ENCODE measurements at regions not wholly inside any gene's neighbourhood (a gene's known extent, or its start where the extent isn't known, plus 50 kb on each side); places are given as distances from the start of the nearest gene placed in this dataset.

GRCh38 chr4:127165971-127166370, 466.8 kb upstream of the INTU start:
- in situ Hi-C loops (cut with HindIII; ENCODE audit: low pct_ligation_motif_present, low sequenced_read_pairs), result no loop called here

GRCh38 chr4:127174201-127174600, 458.6 kb upstream of the INTU start:
- Histone ChIP-seq H3K27ac (no peak overlapping the region), H3K36me3 (replicated peaks) (no peaks in the 10 kb centered on the region), H3K4me3 (ENCODE audit: low read depth, low read length) (no peak overlapping the region), H3K27me3 (replicated peaks) (no peaks in the 10 kb centered on the region)
- TF ChIP-seq CTCF (IDR thresholded peaks at IDR 0.05; ENCODE audit: low read depth, low read length, missing control alignments), result no peak
- in situ Hi-C loops (cut with HindIII; ENCODE audit: low pct_ligation_motif_present, low sequenced_read_pairs), result no loop called here
- DNase-seq, result no peak

More at GRCh38 chr4:127165971-127166370, 466.8 kb upstream of the INTU start:
- H3K27me3 ChIP-seq (replicated peaks), result no peaks in the 10 kb centered on the region
- no peak for TF ChIP-seq CTCF (IDR thresholded peaks at IDR 0.05; ENCODE audit: low read depth, low read length, missing control alignments)
- H3K36me3 ChIP-seq (replicated peaks), result no peaks in the 10 kb centered on the region
- H3K27ac ChIP-seq, result no peak overlapping the region
- no peak overlapping the region for H3K4me3 ChIP-seq (ENCODE audit: low read depth, low read length)
- DNase-seq, result no peak

- no peaks in the 10 kb centered on the region for H3K36me3 ChIP-seq (replicated peaks)
- no peak overlapping the region for H3K4me3 ChIP-seq (ENCODE audit: low read depth, low read length)
- H3K27ac ChIP-seq, result no peak overlapping the region
- in situ Hi-C loops (cut with HindIII; ENCODE audit: low pct_ligation_motif_present, low sequenced_read_pairs), result no loop called here
- TF ChIP-seq CTCF (IDR thresholded peaks at IDR 0.05; ENCODE audit: low read depth, low read length, missing control alignments), result no peak
- no peaks in the 10 kb centered on the region for H3K27me3 ChIP-seq (replicated peaks)
- DNase-seq, result no peak
These were observed 458.1 kb upstream of the INTU start for GRCh38 chr4:127174616-127175015.

- DNase-seq, result no peak
- Histone ChIP-seq H3K27me3 (replicated peaks) (no peaks in the 10 kb centered on the region), H3K36me3 (replicated peaks) (no peaks in the 10 kb centered on the region), H3K4me3 (ENCODE audit: low read depth, low read length) (no peak overlapping the region), H3K27ac (no peak overlapping the region)
- no peak for TF ChIP-seq CTCF (IDR thresholded peaks at IDR 0.05; ENCODE audit: low read depth, low read length, missing control alignments)
- in situ Hi-C loops (cut with HindIII; ENCODE audit: low pct_ligation_motif_present, low sequenced_read_pairs), result no loop called here
These were observed 453.3 kb upstream of the INTU start for GRCh38 chr4:127179256-127180087.

GRCh38 chr4:127181001-127181400, 451.8 kb upstream of the INTU start:
- H3K4me3 ChIP-seq (ENCODE audit: low read depth, low read length), result no peak overlapping the region
- TF ChIP-seq CTCF (IDR thresholded peaks at IDR 0.05; ENCODE audit: low read depth, low read length, missing control alignments), result no peak
- no peaks in the 10 kb centered on the region for H3K36me3 ChIP-seq (replicated peaks)
- H3K27ac ChIP-seq, result no peak overlapping the region
- no peak for DNase-seq
- no peaks in the 10 kb centered on the region for H3K27me3 ChIP-seq (replicated peaks)
- in situ Hi-C loops (cut with HindIII; ENCODE audit: low pct_ligation_motif_present, low sequenced_read_pairs), result no loop called here

- TF ChIP-seq CTCF (IDR thresholded peaks at IDR 0.05; ENCODE audit: low read depth, low read length, missing control alignments), result no peak
- Histone ChIP-seq H3K27me3 (replicated peaks) (no peaks in the 10 kb centered on the region), H3K27ac (no peak overlapping the region)
These were observed 450.1 kb upstream of the INTU start for GRCh38 chr4:127182687-127183086.

More at GRCh38 chr4:127182687-127183086, 450.1 kb upstream of the INTU start:
- Histone ChIP-seq H3K4me3 (ENCODE audit: low read depth, low read length) (no peak overlapping the region), H3K36me3 (replicated peaks) (no peaks in the 10 kb centered on the region)
- no peak for DNase-seq
- in situ Hi-C loops (cut with HindIII; ENCODE audit: low pct_ligation_motif_present, low sequenced_read_pairs), result no loop called here
